ENCODE measurements at regions not wholly inside any gene's neighbourhood (a gene's known extent, or its start where the extent isn't known, plus 50 kb on each side); places are given as distances from the start of the nearest gene placed in this dataset.
"Not testable (repeated sequence)": the region's sequence is repeated elsewhere in the genome, so short reads cannot be mapped to it uniquely, and the experiment has no call there.

DNA sequence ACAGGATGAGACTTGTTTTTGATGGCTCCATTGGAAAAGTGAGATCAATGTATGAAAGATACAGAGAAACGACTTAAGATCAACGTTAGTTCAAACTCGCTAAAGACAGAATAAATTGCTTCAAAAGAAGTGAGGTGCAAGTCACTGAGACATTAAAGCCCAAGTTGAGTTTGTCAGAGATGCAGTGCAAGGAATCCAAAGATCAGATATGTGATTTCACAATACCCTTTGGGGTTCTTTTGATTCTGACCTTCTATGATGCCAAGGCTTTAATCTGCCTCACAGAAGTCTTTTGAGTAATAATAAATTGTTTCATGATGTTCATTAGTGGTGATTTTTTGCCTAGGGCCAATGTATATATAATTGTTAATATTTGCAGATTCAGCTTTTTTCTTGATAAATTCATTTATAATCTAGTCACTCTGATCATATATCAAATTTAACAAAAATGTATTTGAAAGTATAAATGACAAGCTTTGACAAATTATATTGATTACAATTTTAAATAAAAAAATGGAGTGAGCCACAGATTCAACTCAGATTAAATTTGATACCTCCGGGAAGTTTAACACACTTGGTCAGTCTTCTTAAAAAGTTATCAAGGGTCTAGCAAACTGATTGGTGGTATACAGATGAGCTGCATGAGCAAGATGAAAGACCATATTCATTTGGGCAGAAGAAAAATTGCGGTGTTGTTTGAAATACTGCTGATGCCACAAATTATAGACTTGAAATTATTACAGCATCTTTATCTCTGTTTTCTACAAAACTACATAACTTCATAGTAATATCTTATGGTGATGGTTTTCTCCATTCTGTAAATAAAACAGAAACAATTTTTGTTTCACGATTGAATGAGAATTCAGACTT, 144.8 kb upstream of the FAR2 start:
- DNase-seq, result no peak

DNA sequence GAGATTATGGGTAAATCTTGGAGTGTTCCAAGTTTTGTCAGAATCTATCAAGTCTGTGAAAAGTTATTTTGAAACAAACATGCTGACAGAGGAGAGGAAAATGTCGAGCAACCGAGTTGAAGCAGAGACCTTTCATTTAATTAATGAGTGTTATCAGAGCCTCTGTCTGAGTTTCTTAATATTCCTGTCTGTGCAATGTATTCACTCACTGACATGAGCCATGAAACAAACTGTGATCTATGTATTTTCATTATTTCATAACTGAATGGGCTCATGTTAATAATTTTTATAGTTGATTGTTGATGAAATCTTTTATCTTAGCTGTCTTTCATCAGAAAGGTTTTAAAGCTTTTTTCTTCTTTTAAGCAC, 144.2 kb upstream of the FAR2 start:
- no peak for DNase-seq

DNA sequence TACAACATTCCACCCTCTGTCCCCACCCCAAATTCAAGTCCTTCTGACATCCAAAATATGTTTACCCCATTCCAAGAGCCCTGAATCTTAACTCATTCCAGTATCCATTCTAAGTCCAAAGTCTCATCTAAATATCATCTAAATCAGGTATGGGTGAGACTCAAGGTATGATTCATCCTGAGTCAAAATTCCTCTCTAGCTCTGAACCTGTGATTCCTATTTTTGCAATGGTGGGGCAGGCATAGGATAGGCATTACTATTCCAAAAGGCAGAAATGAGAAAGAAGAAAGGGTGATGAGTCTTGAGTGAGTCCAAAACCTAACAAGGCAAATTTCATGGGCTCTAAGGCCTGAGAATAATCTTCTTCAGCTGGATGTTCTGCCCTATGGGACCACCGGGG, 140.3 kb upstream of the FAR2 start:
- no peak for DNase-seq

DNA sequence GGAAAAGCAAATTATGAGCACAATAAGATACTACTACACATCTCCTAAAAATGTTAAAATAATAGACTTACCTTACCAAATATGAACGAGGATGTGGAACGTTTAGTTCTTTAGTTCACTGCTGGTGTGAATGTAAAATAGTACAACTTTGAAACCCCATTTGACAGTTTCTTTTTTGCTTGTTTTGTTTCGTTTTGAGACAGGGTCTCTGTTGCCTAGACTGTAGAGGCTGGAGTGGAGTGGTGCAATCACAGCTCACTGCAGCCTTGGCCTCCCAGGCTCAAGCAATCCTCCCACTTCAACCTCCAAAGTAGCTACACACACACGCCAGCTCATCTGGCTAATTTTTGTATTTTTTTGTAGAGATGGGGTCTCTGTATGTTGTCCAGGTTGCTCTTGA, 136.4 kb upstream of the FAR2 start:
- DNase-seq, result no peak

DNA sequence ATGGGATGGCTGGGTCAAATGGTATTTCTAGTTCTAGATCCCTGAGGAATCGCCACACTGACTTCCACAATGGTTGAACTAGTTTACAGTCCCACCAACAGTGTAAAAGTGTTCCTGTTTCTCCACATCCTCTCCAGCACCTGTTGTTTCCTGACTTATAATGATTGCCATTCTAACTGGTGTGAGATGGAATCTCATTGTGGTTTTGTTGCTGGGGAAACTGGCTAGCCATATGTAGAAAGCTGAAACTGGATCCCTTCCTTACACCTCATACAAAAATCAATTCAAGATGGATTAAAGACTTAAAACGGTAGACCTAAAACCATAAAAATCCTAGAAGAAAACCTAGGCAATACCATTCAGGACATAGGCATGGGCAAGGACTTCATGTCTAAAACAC, 131.5 kb upstream of the FAR2 start:
- not testable (repeated sequence) for DNase-seq

DNA sequence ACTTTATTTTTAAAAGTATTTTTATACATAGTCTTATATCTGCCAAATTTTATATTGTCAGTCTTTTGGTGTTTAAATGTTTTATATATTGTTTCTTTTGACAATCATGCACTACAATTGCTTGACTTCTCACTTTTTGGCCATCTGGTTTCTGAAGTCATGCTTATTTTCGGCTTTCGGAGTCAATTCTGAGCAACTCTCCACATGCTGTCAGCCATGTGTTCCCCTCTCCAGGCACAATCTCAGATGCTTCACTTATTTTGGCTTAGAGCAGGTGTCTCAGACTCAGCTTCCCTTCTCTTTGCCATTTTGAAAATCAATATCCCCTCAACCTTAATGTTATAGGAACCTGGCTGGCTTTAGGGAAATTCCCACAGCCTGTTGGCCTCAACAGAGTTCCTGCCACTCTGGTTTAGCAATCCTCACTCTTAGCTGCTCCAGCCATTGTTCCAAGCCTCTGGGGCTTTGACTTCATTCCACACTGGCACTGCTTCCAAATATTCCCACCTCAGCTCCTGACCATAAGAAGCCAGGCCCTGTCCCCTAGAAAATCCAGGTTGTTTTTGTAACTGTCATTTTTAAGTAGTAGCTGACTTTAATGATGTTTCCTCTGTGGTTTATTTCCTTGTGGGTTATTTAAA, 125.5 kb upstream of the FAR2 start:
- DNase-seq, result no peak

DNA sequence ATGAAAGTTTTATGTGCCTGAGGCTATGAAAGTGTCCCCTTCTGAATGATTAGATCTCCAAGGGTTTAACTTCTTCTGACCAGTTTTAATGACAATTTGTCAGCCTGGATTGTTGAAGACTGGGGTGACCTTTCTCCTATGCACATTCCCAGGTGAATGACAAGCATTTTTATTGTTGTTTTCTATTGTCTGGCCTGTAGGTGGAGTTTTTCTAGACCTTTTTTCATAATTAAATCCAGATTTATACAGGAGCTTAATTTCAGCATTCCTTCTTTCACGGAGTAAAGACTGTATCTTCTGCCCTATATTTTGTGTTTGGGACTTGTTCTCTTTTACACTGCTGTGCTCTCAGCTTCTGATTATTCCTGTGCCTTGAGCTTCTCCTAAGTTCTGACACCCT, 125.0 kb upstream of the FAR2 start:
- DNase-seq, result no peak

DNA sequence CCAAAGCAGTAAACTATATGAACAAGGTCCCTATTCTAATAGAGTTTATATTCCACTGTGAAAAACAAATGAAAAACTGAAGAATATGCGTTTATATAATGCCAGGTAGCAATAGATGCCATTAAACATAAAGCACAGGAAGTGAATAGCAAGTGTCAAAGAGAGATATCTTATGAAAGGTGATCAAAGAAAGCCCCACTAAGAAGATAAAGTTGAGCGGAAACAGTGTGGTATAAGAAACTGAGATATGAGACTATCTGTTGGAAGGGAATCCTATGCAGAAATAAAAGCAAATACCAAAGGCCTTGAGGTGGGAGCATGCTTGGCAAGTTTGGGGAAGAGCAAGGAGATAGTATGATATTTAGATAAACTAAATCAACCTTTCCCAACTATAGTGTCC, 123.1 kb upstream of the FAR2 start:
- DNase-seq, result no peak

DNA sequence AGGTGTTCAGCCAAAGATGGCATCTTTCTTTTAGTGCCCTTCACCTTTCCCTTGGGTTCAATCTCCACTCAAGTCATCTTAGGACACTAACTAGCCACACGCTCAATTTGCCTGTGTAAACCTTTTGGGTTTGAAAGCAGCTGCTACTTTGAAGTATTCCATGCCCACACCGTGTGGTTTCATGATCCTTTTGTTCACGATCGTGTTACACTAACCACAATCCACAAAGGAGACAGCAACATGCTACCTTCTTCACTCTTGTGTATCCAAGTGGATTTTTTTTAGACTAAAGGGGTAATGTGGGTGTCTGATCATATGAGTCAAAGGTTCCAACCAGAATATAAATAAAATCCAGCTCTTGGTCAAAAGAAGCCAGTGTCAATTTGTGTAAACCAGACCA, 122.7 kb upstream of the FAR2 start:
- DNase-seq, result no peak

DNA sequence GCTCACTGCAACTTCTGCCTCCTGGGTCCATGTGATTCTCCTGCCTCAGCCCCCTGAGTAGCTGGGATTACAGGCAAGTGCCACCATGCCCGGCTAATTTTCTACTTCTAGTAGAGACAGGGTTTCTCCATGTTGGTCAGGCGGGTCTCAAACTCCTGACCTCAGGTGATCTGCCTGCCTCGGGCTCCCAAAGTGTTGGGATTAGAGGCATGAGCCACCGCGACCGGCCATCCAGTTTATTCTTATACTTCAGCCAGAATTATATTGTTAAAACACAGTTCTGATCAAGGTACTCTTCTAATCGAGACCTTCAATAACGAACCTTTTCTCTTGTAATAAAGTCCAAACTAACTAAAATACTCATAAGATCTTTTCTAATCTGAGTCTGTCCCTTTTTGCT, 119.6 kb upstream of the FAR2 start:
- not testable (repeated sequence) for DNase-seq

DNA sequence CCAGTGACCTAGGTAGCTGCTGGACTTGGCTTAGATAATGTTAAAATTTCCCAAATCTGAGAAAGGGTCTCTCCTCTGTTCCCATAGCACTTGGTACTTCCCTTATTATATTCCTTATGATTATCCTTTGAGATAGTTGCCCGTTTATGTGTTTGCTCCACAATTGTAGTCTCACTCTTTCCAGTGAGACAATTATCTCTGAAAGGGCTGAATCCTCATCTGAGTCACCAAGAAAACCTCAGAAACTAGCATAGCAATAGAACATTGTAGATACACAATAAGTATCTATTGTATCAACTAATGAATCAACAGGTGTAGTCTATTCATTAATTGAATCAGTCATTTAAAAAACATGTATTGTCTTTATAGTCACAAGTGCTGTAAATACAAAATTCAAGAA, 119.1 kb upstream of the FAR2 start:
- DNase-seq, result no peak

DNA sequence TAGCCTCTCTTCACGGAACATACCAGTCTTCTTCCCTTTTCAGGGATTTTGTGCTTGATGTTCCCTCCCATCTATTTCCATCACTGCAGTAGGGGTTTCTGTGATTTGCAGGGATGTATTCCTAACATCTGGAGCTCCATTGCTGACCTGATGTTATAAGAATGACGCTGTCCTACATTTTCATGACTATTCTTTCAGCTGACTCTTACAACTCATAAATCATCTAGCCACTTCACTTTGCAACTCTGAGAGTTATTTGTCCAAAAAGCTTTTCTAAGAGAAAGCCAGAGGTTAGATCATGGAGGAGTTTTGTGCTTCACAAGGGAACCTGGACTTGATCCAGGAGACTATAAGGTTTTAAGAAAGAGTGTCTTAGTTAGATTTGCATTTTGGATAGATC, 116.6 kb upstream of the FAR2 start:
- no peak for DNase-seq

DNA sequence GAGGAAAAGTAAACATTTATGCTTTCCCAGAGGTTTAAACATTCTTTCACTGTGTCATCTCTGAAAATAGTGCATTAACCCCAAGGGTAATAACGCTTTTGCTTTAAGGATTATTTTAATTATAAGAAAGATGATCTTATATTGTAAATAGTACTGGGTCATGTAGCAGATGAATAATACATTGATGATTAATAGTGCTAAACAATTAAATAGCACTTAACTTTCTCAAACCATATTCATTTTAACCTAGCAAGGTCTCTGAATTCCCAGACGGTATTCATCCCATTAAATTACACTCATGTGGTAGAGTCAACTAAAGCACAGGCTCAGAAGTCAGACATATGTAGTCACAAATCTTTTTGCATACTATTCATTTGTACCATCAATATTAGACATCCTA, 115.6 kb upstream of the FAR2 start:
- DNase-seq, result no peak

DNA sequence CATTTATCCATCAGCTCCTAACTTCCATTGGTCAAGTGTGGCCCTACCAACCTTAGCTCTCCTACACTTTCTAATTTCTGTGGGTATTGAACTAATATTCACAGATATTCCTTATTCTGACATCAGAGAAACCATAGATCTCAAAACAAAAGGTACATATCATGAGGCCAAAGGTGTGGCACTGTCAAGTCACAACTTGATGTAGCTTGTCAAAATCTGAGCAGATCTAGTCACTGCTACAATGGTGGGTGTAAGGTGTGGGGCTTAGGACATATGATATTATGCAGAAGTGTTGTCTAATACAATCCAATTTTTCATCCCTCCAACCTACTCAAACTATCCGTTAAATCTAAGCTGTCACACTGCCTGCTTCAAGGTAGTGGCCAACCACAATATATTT, 114.0 kb upstream of the FAR2 start:
- no peak for DNase-seq

DNA sequence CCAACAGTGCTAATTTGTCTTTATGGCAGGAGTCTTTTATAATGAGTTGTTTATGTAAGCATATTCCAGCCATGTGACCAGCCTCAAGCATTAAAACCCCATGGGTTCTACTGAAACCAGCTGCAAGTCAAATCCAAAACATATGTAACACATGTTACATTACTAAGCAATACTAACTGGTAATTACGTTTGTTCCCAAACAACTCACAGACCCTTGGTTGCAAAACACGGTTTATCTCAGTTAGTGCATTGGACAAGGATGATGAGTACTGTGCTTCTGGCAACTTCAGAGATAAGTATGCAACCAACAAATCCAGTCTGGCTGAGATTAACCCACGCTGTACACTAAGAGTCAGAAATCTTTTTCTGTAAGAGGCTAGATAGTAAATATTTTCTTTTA, 110.1 kb upstream of the FAR2 start:
- DNase-seq, result no peak

DNA sequence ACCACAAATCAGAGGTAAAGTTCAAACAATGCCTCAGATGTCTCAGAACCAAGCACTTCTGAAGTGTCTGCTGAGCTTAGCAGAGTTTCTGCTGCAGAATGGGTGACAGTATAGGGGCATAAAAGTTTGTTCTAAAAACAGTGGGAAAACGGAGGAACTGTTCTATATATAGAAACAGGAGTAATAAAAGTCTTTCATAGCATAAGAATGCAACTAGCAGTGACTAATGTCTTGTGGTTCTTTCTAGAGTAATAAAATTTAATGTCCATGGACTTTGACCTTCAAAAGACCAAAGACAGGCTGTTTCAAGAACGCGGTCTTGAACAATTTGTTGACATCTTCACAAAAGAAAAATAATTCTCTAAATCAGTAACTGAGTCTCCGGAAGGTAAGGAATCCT, 107.5 kb upstream of the FAR2 start:
- DNase-seq, result no peak

DNA sequence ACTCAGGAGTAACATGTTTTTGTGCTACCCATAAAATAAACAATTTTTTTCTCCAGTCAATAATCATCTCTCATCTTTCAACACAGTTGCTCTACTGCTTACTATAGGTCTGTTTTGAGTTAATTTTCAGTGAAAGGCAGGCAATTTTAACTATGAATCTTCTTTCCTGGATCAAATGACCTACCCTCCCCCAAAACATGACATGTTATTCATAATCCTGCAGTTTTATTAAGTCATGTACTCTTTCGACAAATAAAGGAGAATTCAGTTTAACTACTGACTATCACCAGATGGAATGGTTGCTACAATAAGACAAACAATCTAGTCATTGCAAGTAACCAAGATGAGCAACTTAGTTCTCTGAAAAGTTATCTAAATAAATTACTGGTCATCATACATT, 106.0 kb upstream of the FAR2 start:
- DNase-seq, result no peak

DNA sequence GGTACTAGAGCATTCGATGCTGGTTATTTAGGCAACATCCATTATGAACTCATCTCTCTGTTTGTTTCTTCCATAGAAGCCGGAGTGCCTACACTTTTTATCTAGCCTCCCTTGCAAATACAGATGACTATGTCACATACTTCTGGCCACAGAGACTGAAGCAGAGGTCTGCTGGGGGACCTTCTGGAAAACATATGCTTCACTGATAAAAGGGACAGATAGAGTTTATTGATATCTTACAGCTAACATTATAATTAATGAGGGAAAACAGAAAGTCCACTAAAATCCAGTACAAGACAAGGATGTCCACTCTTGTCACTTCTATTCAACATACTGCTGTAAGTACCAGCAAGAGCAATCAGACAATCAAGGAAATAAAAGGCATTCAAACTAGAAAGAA, 104.3 kb upstream of the FAR2 start:
- DNase-seq, result no peak

DNA sequence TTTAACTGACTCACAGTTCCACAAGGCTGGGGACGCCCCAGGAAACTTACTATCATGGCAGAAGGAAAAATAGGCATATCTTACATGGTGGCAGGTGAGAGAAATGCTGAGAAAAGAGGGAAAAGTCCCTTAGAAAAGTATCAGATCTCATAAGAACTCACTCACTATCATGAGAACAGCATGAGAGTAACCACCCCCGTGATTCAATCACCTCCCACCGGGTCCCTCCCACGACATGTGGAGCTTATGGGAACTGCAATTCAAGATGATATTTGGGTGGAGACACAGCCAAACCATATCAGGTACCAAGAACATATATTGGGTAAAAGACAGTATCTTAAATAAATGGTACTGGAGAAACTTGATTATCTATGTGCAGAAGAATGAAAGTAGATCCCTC, 100.3 kb upstream of the FAR2 start:
- DNase-seq, result no peak

DNA sequence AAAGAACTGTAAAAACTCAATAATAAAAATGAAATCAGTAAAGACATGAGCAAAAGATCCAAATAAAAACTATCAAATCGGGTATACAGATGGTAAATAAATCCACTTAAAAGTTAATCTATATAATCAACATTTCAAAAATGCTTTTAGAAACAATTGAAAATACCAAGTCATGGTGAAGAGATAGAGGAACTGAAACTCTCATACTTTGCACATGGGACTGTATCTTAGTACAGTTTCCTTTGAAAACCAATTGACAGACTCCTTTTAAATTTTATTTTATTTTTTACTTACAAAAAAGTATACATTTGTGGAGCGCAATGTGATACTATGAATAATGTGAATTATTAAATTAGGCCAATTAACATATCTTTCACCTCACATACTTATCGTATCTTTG, 98.6 kb upstream of the FAR2 start:
- DNase-seq, result no peak

DNA sequence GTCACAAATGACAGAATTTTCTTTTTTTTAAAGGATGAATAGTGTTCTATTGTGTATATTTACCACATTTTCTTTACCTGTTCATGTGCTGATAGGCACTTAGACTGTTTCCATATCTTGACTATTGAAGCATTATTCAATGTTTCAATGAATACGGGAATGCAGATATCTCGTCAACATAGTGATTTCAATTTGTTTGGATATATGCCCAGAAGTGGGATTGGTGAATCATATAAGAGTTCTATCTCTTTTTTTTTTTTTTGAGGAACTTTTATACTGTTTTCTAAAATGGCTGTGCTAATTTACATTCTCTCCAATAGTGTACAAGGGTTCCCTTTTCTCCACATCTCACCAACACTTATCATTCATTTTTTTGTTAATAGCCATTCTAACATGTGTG, 97.9 kb upstream of the FAR2 start:
- DNase-seq, result no peak

DNA sequence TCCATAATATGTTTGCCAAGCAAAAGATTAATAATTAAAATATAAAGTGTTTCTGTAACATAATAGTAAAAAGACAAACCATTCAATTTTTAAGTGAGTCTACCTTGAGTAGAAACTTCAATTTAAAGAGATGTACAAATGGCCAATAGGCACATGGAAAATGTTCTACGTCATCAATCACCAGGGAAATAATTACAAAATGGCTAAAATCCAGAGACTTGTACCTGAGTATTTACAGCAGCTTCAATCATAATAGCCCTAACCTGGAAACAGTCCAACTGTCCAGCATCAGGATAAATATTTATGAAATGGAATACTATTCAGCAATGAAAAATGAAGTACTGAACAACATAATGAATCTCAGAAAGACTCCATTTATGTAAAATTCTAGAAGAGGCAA, 95.5 kb upstream of the FAR2 start:
- DNase-seq, result no peak

DNA sequence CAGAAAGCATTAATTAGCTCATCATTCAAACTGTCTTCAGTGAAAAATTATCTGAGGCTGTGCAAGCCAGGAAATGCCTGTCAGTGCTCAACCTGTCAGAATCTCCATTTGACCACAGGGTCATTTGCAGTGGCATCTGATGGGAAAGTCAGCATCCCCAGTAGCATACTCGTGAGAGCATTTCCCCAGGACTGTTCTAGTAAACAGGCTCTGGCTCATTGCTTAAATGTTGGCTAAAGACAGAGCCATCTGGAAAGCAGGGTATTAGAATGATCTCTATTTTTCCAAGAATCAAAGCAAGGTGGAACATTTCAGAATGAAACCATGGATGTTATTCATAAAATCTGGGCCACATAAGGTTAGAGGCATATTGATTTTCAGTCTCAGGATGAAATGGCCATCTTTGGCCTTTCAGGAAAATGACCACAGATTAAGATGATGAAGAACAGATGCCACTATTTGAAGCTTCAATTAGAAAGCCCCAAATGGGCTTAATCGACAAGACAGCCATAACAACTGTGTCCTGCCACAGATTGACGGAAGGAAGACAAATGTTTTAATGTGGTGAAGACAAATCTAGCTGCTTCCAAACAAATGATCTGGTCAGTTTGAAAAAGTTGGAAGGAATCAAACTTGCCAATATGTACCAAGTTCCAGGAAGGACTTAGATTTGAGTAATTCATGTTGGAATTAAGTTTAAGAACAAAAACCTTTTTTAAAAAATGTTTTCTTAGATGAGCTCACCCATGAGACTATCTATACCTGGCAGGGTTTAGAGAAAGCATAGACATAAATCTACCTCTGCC, 94.0 kb upstream of the FAR2 start:
- no peak for DNase-seq

DNA sequence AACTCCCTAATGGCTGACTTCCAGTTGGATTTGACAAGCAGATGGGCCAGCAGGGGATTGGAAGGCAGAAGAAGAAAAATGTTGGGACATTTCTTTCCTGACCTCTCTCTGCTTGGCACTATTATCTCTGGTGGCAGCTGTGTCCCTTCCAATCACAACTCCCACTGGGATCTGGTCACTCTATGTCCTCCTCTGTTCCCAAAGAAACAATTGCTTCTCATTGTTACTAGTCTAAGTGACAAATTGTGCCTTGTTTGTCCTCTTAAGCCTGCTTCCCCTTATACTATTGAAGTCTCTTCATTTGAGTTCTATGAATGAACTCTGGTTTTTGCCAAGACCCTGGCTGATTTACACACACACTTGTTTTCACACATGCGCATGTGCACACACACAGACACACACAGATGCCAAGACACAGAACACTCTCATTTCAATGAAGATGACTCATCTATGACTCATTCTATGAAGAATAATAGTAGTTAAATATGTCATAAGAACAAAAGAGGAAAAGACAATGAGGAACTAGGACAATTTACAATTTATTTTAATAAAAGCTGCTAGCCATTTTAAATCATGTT, 83.0 kb upstream of the FAR2 start:
- no peak for DNase-seq

Data from NCI-H1930 (cell line).